UCSD-AML1 (cell line): ENCODE measurements at regions not wholly inside any gene's neighbourhood (a gene's known extent, or its start where the extent isn't known, plus 50 kb on each side); places are given as distances from the start of the nearest gene placed in this dataset.

Experiments
- DNase-seq: peaks from one replicate; lab custom pipeline; 2025; ENCODE audit not compliant: unreplicated experiment; lab: John Stamatoyannopoulos, UW

GRCh38 chr3:73766599-73767381 lies 142.0 kb upstream of the PDZRN3 start:
- no peak for DNase-seq

GRCh38 chr3:73765878-73766545 lies 141.3 kb upstream of the PDZRN3 start:
- DNase-seq, result no peak

DNA sequence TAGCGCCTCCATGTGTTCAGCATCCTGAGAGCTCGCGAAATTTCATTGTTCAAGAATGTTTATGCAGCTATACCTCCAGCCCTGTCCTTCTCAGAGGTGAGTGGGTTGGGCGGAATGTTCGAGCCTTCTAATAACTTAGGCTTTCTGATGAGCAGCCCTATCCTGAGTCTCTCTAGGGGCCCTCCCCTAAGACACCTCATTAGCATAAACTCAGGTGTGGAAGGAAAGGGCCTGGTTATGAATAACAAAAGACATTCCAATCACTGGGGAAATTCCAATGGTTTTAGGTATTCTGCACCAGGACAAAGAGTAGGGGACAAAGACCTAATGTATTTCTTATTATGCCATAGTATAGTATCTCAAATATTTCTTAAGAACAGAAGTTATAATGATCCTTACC lies 138.1 kb upstream of the PDZRN3 start:
- no peak for DNase-seq

DNA sequence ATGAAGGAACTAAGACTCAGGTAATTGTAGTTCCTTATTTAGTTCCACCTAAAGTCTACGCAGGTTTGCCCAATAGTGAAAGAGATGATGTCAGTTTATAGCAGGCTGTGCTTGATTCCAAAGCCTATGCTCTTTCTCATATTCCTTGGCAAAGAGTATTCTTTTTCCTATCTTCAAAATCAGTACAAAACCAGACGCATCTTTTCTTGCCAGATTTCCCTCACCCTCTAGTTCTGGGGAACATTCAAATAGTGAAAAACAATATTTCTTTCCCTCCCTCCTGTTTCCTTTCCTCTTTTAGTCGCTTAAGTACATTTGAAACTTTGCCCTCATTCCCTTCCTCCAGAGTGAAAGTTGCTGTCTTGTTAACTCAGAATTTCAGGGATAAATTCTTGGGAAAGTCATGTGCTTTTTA lies 134.6 kb upstream of the PDZRN3 start:
- no peak for DNase-seq

- no peak for DNase-seq
Observed at GRCh38 chr3:73757536-73757935, 132.8 kb upstream of the PDZRN3 start.

DNA sequence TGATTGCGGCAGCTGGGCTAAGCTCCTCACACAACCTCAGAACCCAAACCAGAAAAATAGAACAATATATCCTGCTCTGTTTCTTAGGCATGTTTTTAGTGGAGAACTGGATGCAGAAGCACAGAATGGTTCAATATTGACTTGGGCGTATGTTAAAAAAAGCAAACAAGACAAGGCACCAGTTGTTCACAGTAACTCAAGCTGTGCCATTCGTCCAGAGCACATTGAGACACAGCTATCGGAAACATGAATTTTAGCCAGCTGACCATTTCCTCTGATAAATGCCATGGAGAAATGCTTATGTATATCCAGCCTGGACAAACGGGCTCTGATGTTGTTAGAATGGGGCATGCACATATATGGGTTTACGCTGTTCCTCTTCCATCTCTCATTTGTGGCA lies 129.2 kb upstream of the PDZRN3 start:
- no peak for DNase-seq

DNA sequence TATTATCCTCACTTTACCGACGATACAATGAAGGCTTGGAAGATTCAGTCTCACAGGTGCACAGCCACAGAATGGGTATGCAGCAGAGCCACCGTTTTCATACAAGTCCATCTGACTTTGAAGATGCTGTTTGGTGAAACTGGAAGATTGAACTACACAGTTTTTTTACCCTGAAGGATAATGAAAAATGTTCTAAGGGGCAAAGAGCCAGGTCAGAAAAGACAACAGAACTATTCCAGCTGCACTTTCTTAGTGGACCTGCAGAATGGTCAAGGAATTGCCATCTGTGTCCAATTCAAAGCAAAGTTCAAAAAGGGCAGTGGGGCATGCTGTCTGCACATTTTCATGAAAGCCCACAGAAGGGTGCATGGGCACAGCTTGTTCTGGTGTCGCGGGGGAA lies 127.6 kb upstream of the PDZRN3 start:
- no peak for DNase-seq

DNA sequence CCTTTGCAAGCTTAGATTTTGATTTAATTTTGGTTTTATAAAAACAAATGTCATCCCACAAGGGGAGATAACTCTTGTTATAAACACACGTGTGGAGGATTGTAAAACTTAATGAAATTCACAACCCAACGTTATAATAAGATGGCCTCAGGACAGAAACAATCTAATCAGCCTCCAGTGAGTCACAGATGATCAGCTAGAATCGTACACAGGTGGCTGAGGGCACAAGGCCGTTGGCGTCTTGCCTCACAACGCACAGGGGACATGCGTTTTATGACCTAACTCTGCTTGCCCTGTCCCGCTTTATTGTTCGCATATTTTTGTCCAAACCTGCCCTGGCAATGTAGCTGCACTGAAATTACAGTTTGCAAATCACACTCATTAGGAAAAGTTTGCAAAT lies 121.9 kb upstream of the PDZRN3 start:
- no peak for DNase-seq

GRCh38 chr3:73745526-73746191 lies 120.9 kb upstream of the PDZRN3 start:
- no peak for DNase-seq

DNA sequence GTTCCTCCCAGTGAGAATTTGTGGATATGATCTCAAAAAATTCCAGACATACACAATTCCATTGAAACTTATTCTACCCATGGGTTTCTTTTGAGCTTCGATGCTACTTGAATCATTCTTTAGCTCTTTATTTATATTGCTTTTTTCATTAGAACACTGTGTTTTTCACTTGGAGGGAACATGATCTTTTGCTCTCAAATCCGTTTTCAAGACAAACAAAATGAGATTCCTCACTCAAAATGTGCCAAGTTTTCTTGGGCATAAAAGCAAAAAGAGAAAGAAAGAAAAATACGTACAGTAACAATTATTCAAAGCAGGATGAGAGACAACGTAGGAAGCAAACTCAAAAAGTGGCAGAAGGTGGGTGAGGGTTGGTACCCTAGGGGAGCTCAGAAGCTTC lies 118.8 kb upstream of the PDZRN3 start:
- DNase-seq, result no peak

- DNase-seq, result no peak
Observed at GRCh38 chr3:73739791-73740453, 115.2 kb upstream of the PDZRN3 start.

DNA sequence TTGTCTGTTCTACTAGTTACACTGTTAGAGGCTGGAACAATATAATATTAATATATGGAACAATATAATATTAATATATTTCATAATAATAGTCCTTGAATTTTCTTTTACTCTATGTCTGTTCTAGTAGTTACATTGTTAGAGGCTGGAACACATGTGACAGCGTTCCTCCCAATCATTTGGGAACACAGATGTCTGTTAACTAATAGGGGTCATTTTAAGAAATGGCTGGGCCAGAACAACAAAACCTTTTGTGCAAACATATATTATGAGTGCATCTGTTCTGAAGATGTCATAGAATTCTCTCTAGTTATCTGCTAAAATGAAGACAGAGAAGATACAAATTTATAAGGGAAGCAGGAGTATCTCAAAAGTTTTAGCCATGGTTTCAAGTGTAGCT lies 114.0 kb upstream of the PDZRN3 start:
- DNase-seq, result no peak

DNA sequence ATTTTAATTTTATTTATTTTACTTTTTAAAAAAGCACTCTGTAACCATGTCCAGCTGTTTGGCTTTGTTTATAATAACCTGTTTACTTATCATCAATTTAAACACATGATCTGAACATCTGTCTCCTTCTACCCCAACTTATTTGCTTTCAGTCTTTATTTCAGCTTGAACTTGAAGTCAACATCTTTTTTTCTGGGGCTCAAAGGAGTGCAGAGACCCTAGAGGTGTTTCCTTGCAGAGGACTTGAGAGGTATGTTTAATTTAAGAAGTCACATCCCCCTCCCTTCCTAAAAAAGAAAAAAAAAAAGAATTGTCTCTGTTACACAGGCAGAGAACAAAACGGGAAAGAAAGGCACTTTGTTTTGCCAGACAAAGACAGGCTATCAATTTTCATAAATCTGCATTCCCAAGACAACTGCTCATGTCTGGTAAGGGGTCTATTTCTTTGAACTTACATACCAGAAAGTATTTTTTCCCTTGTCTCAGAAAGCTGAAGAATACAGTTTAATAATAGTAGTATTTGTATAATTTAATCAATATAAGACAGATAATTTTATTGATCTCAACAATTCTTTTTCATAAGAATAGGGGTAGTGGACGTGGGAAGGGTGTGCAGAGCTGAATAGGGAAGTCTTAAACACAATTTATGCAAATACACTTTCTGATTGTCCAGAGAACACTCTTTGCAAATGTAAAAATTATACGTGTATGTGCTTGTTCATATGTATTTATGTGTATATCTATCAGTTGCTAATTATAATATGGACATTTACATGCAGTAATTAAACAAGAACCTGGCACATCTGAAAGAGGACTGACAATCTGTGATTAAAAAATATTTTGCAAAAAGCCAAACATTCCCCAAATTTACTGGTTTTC lies 109.7 kb upstream of the PDZRN3 start:
- DNase-seq, result no peak

GRCh38 chr3:73733746-73734145 lies 109.0 kb upstream of the PDZRN3 start:
- no peak for DNase-seq

DNA sequence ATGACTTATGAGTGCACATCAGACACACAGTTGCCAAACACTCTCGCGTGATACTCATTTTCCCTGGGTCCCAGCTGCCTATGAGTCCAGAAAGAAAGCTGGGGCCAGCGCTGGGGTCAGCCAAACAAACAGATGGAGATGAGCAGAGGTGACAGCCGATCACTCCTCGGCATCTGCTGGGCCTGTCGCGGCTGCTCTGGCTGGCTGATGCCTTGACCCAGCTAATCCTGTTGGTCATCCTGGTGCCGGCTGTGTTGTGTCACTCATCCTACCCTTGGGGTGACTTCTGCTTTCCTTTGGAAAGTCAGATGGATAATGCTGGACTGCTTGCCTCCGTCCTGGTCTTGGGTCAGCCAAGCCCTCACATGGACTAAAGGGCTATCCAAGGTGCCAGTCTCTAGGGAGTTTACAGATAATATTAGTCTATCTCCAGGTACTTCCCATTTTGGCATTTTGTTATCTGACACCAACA lies 105.3 kb upstream of the PDZRN3 start:
- DNase-seq, result no peak

GRCh38 chr3:73727854-73728253 lies 103.1 kb upstream of the PDZRN3 start:
- DNase-seq, result no peak

- no peak for DNase-seq
Observed at GRCh38 chr3:73727117-73727821, 102.5 kb upstream of the PDZRN3 start.

- no peak for DNase-seq
Observed at GRCh38 chr3:73723596-73723995, 98.9 kb upstream of the PDZRN3 start.

DNA sequence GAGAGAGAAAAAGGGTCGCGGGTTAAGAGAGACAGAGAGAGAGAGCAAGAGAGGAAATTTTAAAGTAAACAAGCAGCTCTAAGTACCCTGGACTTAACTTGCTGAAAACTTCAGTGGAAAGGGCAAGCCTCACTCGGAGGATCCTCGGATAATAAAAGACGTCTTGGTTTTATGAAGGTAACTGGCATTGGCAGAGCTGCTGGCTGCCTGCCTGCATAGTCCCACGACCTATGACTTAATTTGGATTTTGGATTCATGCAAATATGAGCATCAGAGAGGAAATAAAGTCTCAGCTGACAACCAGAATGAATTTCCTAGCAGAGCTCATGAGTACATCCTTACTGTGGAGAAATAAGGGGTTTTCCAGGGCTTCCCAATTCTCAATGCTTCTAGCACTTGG lies 95.1 kb upstream of the PDZRN3 start:
- no peak for DNase-seq

DNA sequence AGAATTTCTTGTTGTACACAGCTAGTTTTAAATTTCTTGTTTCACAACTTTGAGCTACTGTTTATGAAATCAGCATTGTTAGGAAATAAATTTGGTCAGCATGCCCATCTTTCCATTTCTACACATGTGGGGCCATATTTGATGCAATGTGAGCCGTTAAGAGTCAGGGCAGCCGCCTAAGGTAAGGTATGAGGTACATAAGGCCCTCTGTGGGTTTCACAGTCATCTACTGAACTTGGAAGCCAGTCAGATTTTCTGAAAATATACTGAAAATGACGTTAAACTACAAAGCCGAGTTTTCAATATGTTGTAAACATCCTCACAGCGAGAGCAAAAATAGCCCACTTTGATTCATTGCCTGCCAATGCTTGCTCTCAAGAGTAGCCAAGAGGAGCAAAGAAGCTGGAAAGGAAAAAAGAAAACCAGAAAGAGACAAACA lies 94.7 kb upstream of the PDZRN3 start:
- no peak for DNase-seq
